ENCODE measurements at regions not wholly inside any gene's neighbourhood (a gene's known extent, or its start where the extent isn't known, plus 50 kb on each side); places are given as distances from the start of the nearest gene placed in this dataset.
"Not testable (repeated sequence)": the region's sequence is repeated elsewhere in the genome, so short reads cannot be mapped to it uniquely, and the experiment has no call there.

GRCh38 chr3:8020047-8020841 is 481.4 kb upstream of the LMCD1 start:
- no peak for DNase-seq

- no peak for DNase-seq
These were observed 473.7 kb upstream of the LMCD1 start for GRCh38 chr3:8027954-8028353.

- no peak for DNase-seq
These were observed 451.3 kb upstream of the LMCD1 start for GRCh38 chr3:8050283-8050682.

GRCh38 chr3:8052659-8053058 is 449.0 kb upstream of the LMCD1 start:
- peak; percentile 94 to 98 for DNase-seq

- peak in 1 of 2 experiments; percentile 57 for DNase-seq
These were observed 433.5 kb upstream of the LMCD1 start for GRCh38 chr3:8068135-8068534.

- DNase-seq = peak in 1 of 2 experiments; percentile 36
These were observed 432.2 kb upstream of the LMCD1 start for GRCh38 chr3:8069471-8069870.

GRCh38 chr3:8070011-8070410 is 431.6 kb upstream of the LMCD1 start:
- peak; percentile 10 to 65 for DNase-seq

- not testable (repeated sequence) for DNase-seq
These were observed 426.9 kb upstream of the LMCD1 start for GRCh38 chr3:8074740-8075139.

- peak in 1 of 2 experiments; percentile 53 for DNase-seq
These were observed 424.5 kb upstream of the LMCD1 start for GRCh38 chr3:8077126-8077525.

GRCh38 chr3:8080464-8080863 is 421.2 kb upstream of the LMCD1 start:
- DNase-seq = no peak

GRCh38 chr3:8085498-8085897 is 416.1 kb upstream of the LMCD1 start:
- DNase-seq = no peak

- DNase-seq = no peak
These were observed 413.7 kb upstream of the LMCD1 start for GRCh38 chr3:8087951-8088350.

GRCh38 chr3:8094415-8094814 is 407.2 kb upstream of the LMCD1 start:
- no peak for DNase-seq

- DNase-seq = peak in 1 of 2 experiments; percentile 15
These were observed 405.9 kb upstream of the LMCD1 start for GRCh38 chr3:8095724-8096123.

- DNase-seq = no peak
These were observed 403.9 kb upstream of the LMCD1 start for GRCh38 chr3:8097690-8098089.

GRCh38 chr3:8103954-8104353 is 397.7 kb upstream of the LMCD1 start:
- no peak for DNase-seq

- DNase-seq = peak in 1 of 2 experiments; percentile 43
These were observed 394.7 kb upstream of the LMCD1 start for GRCh38 chr3:8106921-8107320.

- peak; percentile 41 to 77 for DNase-seq
These were observed 390.4 kb upstream of the LMCD1 start for GRCh38 chr3:8110966-8111798.

- no peak for DNase-seq
These were observed 389.0 kb upstream of the LMCD1 start for GRCh38 chr3:8112587-8112986.

- DNase-seq = no peak
These were observed 388.0 kb upstream of the LMCD1 start for GRCh38 chr3:8113626-8114025.

- no peak for DNase-seq
These were observed 372.9 kb upstream of the LMCD1 start for GRCh38 chr3:8128686-8129085.

- DNase-seq = no peak
These were observed 365.1 kb upstream of the LMCD1 start for GRCh38 chr3:8136553-8136952.

- no peak for DNase-seq
These were observed 358.4 kb upstream of the LMCD1 start for GRCh38 chr3:8143186-8143585.

- DNase-seq = no peak
These were observed 356.0 kb upstream of the LMCD1 start for GRCh38 chr3:8145661-8146060.
